Renal pelvis (tissue), 1 donor: ENCODE measurements at regions not wholly inside any gene's neighbourhood (a gene's known extent, or its start where the extent isn't known, plus 50 kb on each side); places are given as distances from the start of the nearest gene placed in this dataset.

Experiments
- DNase-seq: peaks from one replicate; pipeline ENCODE4 v3.0.0-alpha.2; 2013

GRCh38 chr1:55275151-55275748 lies 60.1 kb upstream of the USP24 start:
- DNase-seq: no peak

GRCh38 chr1:55272994-55273393 lies 57.8 kb upstream of the USP24 start:
- no peak for DNase-seq
